ENCODE measurements at regions not wholly inside any gene's neighbourhood (a gene's known extent, or its start where the extent isn't known, plus 50 kb on each side); places are given as distances from the start of the nearest gene placed in this dataset.

- TF ChIP-seq CTCF (tag by site-specific recombination; IDR thresholded peaks at IDR 0.05), result no peak
- no peak for TF ChIP-seq ZNF133 (tag by site-specific recombination; IDR thresholded peaks at IDR 0.05)
- TF ChIP-seq, protein P1, sequence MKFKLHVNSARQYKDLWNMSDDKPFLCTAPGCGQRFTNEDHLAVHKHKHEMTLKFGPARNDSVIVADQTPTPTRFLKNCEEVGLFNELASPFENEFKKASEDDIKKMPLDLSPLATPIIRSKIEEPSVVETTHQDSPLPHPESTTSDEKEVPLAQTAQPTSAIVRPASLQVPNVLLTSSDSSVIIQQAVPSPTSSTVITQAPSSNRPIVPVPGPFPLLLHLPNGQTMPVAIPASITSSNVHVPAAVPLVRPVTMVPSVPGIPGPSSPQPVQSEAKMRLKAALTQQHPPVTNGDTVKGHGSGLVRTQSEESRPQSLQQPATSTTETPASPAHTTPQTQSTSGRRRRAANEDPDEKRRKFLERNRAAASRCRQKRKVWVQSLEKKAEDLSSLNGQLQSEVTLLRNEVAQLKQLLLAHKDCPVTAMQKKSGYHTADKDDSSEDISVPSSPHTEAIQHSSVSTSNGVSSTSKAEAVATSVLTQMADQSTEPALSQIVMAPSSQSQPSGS (tag by site-specific recombination; IDR thresholded peaks at IDR 0.05; ENCODE audit: low read depth), result no peak
- TF ChIP-seq ZNF121 (tag by site-specific recombination; IDR thresholded peaks at IDR 0.05), result no peak
- no peak for TF ChIP-seq ZNF548 (tag by site-specific recombination; IDR thresholded peaks at IDR 0.05)
- TF ChIP-seq ZNF366 (tag by site-specific recombination; conservative IDR thresholded peaks at IDR 0.05), result no peak
- no peak for TF ChIP-seq ZNF324 (tag by site-specific recombination; IDR thresholded peaks at IDR 0.05)
- TF ChIP-seq ZNF404 (tag by site-specific recombination; IDR thresholded peaks at IDR 0.05), result no peak
These were observed 102.2 kb downstream of the MXRA5 start for GRCh38 chrX:3244203-3244743.

Measured in HEK293 (cell line).